ENCODE measurements at regions not wholly inside any gene's neighbourhood (a gene's known extent, or its start where the extent isn't known, plus 50 kb on each side); places are given as distances from the start of the nearest gene placed in this dataset.
"Not testable (repeated sequence)": the region's sequence is repeated elsewhere in the genome, so short reads cannot be mapped to it uniquely, and the experiment has no call there.

GRCh38 chr6:170738263-170738662 lies 153.8 kb upstream of the PDCD2 start:
- not testable (repeated sequence) for DNase-seq

GRCh38 chr6:170736339-170736738 lies 151.9 kb upstream of the PDCD2 start:
- not testable (repeated sequence) for DNase-seq

DNA sequence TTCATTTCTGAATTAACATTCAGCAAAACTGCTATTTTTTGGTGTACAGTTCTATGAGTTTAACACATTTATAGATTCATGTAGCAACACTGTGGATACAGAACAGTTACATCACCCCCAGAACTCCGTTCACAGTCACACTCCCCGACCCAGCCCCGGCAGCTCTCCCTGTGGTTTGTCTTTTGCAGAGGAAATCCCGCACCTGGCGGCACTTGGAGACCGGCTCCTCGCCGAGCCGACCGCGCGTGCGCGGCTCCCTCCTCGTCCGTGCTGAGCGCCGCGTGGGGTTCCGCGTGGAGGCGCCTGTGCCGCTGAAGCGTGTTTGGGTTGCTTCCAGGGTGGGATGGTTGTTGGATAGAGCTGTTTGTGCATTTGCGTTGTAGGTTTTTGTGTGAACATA lies 132.6 kb upstream of the PDCD2 start:
- DNase-seq: not testable (repeated sequence)

DNA sequence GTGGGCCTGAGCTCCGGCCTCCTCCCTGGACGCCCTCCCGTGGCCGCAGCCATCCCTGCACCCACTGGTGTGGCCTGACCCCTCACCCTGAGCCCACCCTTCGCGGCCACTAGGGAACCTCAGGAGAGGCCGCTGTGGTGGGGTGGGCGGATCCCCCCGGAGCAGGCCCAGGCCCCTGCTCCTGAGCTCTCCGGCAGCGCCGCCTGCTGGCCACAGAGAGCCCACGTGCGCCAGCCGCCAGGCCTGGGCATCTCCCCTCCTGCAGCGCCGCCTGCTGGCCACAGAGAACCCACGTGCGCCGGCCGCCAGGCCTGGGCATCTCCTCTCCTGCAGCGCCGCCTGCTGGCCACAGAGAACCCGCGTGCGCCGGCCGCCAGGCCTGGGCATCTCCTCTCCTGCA lies 128.3 kb upstream of the PDCD2 start:
- DNase-seq: peak; percentile 15

DNA sequence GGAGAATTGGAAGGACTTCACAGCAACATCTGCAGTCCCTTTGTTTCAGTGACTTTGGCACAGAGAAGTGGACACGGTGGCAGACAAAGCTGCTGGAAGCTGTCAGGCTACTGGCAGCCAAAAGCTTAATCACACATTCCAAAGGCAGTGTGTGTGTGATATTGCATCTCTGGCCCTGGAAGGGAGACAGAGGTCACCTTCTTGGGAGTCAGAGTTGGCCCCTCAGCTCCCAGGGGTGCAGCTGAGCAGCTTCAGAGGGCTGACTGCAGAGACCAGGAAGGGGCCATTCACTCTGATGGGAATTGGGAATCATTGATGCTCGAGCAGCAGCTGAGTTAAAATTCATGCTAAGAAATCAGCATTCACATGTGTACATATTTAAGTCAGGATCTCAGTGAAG lies 115.7 kb upstream of the PDCD2 start:
- DNase-seq: not testable (repeated sequence)
